HepG2 (cell line): ENCODE measurements at regions not wholly inside any gene's neighbourhood (a gene's known extent, or its start where the extent isn't known, plus 50 kb on each side); places are given as distances from the start of the nearest gene placed in this dataset.

ENCODE experiments used
- ATAC-seq: fragments of 200-7000 bp; cut with Tn5 transposase; 3 replicates; pipeline ENCODE4 v1.9.1; 2020; ENCODE audit warnings: mild to moderate bottlenecking, moderate library complexity
- BruUV-seq: library from RNA; stranded (reverse); fragments of 400-500 nt; replicated peaks from 2 replicates; lab custom pipeline; 2021; lab: Mats Ljungman, UMichigan
- CTCF ChIA-PET: fragments of 300-600 bp; formaldehyde crosslinking; extraction: SDS; loops from one replicate; lab custom pipeline; 2021; ENCODE audit warnings: low total read pairs, inconsistent platforms, low intra/inter-chr PET ratio; lab: Yijun Ruan, JAX
- POLR2A ChIA-PET: fragments of 350-600 bp; sonication (Branson Sonifier 250); formaldehyde crosslinking; loops from one replicate; lab custom pipeline; 2020; ENCODE audit warnings: antibody characterized with exemption, inconsistent platforms; lab: Yijun Ruan, JAX
- DNase-seq: peaks from one replicate; pipeline ENCODE4 v3.0.0-alpha.2; 2015; ENCODE audit warnings: low spot score
- FAIRE-seq: peaks from 3 replicates; lab custom pipeline; 2011; peaks lifted over from hg19 to GRCh38; lab: Jason Lieb, UNC
- H2AFZ ChIP-seq: one replicate; pipeline ENCODE4 v1.6.1; 2011; ENCODE audit warnings: low read length, inconsistent platforms
- H3K27ac ChIP-seq: fragments of 300-600 bp; 3 replicates; pipeline ENCODE4 v1.8.0; 2011; ENCODE audit warnings: mixed run types, mild to moderate bottlenecking, mixed read lengths, low read length, inconsistent platforms; ENCODE audit not compliant: insufficient read depth; ENCODE audit errors: extremely low read length
- H3K27me3 ChIP-seq, 2 experiments: fragments of 200-600 bp in 1 of 2; 2 replicates in 1 of 2; 3 replicates in 1 of 2; pipeline versions ENCODE4 v1.6.0 to v1.8.0; 2011; ENCODE audit warnings: low read length in 2 of 2, mild to moderate bottlenecking in 2 of 2, moderate library complexity in 2 of 2, inconsistent platforms in 1 of 2; ENCODE audit not compliant: insufficient read depth in 2 of 2, control insufficient read depth in 1 of 2
- H3K36me3 ChIP-seq, 2 experiments: fragments of 200-600 bp in 1 of 2; replicated peaks in 1 of 2; 2 replicates in 1 of 2; 3 replicates in 1 of 2; pipeline versions ENCODE4 v1.5.1 to v1.8.0; 2011; ENCODE audit warnings: low read length in 2 of 2, inconsistent platforms in 1 of 2; ENCODE audit not compliant: insufficient read depth in 2 of 2, control insufficient read depth in 1 of 2
- H3K4me1 ChIP-seq: 2 replicates; pipeline ENCODE4 v1.5.1; 2012; ENCODE audit warnings: low read length, inconsistent platforms; ENCODE audit not compliant: insufficient read depth
- H3K4me2 ChIP-seq: 2 replicates; pipeline ENCODE4 v1.6.0; 2011; ENCODE audit warnings: low read depth, low read length, inconsistent platforms
- H3K4me3 ChIP-seq, 3 experiments: fragments of 200-600 bp in 1 of 3; sonication (generic), shearing (Covaris generic) in 1 of 3; replicated peaks in 1 of 3; 2 replicates each; pipeline ENCODE4 v1.5.1; 2011 to 2016; ENCODE audit warnings: low read length in 3 of 3, inconsistent platforms in 2 of 3, low read depth in 2 of 3, mild to moderate bottlenecking in 2 of 3, control low read depth in 1 of 3, mixed read lengths in 1 of 3; ENCODE audit not compliant: insufficient read depth in 1 of 3
- H3K79me2 ChIP-seq: one replicate; pipeline ENCODE4 v1.6.1; 2011; ENCODE audit warnings: low read length, inconsistent platforms; ENCODE audit not compliant: insufficient read depth
- H3K9ac ChIP-seq: 2 replicates; pipeline ENCODE4 v1.6.0; 2011; ENCODE audit warnings: mild to moderate bottlenecking, low read depth, low read length, inconsistent platforms; ENCODE audit not compliant: insufficient read depth
- H3K9me3 ChIP-seq: 2 replicates; pipeline ENCODE4 v1.5.1; 2012; ENCODE audit warnings: mild to moderate bottlenecking, low read length
- H4K20me1 ChIP-seq: 2 replicates; pipeline ENCODE4 v1.6.0; 2011; ENCODE audit warnings: inconsistent platforms, mild to moderate bottlenecking, low read length, moderate library complexity; ENCODE audit not compliant: insufficient read depth
- HHEX ChIP-seq: IDR thresholded peaks from 2 replicates; pipeline ENCODE4 v1.6.1; 2016; ENCODE audit warnings: control low read depth
- IRX3 ChIP-seq: sonication (generic); formaldehyde crosslinking; IDR thresholded peaks from 2 replicates; pipeline ENCODE4 v1.8.1; 2023; ENCODE audit warnings: mild to moderate bottlenecking, low read depth, missing genetic modification reagents, borderline replicate concordance
- ISL2 ChIP-seq: sonication (generic); formaldehyde crosslinking; IDR thresholded peaks from 2 replicates; pipeline ENCODE4 v1.5.0; 2020; ENCODE audit warnings: missing genetic modification reagents
- KLF15 ChIP-seq: sonication (generic); formaldehyde crosslinking; IDR thresholded peaks from 2 replicates; pipeline ENCODE4 v1.8.1; 2023; ENCODE audit warnings: borderline replicate concordance, mild to moderate bottlenecking, inconsistent platforms, missing genetic modification reagents, mixed read lengths
- MEF2D ChIP-seq: sonication (generic); formaldehyde crosslinking; IDR thresholded peaks from 2 replicates; pipeline ENCODE4 v1.5.1; 2020; ENCODE audit warnings: mild to moderate bottlenecking, missing genetic modification reagents
- NKX3-1 ChIP-seq: sonication (generic); formaldehyde crosslinking; IDR thresholded peaks from 2 replicates; pipeline ENCODE4 v1.5.0; 2020; ENCODE audit warnings: missing genetic modification reagents
- SMAD9 ChIP-seq: sonication (generic); formaldehyde crosslinking; IDR thresholded peaks from 2 replicates; pipeline ENCODE4 v1.5.1; 2020; ENCODE audit warnings: mild to moderate bottlenecking, missing genetic modification reagents
- SP4 ChIP-seq: sonication (generic); formaldehyde crosslinking; IDR thresholded peaks from 2 replicates; pipeline ENCODE4 v1.8.1; 2023; ENCODE audit warnings: mild to moderate bottlenecking, missing genetic modification reagents
- SRSF9 ChIP-seq: fragments of 200-400 bp; formaldehyde crosslinking; IDR thresholded peaks from 2 replicates; pipeline ENCODE4 v1.6.1; 2018; ENCODE audit warnings: borderline replicate concordance, mild to moderate bottlenecking, low read depth, low read length; ENCODE audit not compliant: insufficient read depth, poor library complexity, severe bottlenecking
- SRY ChIP-seq: sonication (generic); formaldehyde crosslinking; IDR thresholded peaks from 2 replicates; pipeline ENCODE4 v1.8.0; 2022; ENCODE audit warnings: mild to moderate bottlenecking, missing genetic modification reagents
- TBX3 ChIP-seq: fragments of 450-650 bp; IDR thresholded peaks from 2 replicates; pipeline ENCODE4 v1.6.1; 2017; ENCODE audit warnings: antibody characterized with exemption, mild to moderate bottlenecking, inconsistent platforms, borderline replicate concordance
- ZNF232 ChIP-seq: sonication (generic); formaldehyde crosslinking; IDR thresholded peaks from 2 replicates; pipeline ENCODE4 v1.4.0; 2020; ENCODE audit warnings: missing genetic modification reagents, borderline replicate concordance
- ZNF251 ChIP-seq: sonication (generic); formaldehyde crosslinking; IDR thresholded peaks from 2 replicates; pipeline ENCODE4 v1.9.0; 2021; ENCODE audit warnings: mild to moderate bottlenecking, missing genetic modification reagents
- ZNF34 ChIP-seq: sonication (generic); formaldehyde crosslinking; IDR thresholded peaks from 2 replicates; pipeline ENCODE4 v1.4.0; 2020; ENCODE audit warnings: mild to moderate bottlenecking, missing genetic modification reagents, borderline replicate concordance
- ZNF501 ChIP-seq: sonication (generic); formaldehyde crosslinking; IDR thresholded peaks from 2 replicates; pipeline ENCODE4 v1.5.1; 2020; ENCODE audit warnings: mild to moderate bottlenecking, moderate library complexity, missing genetic modification reagents
- ZNF549 ChIP-seq: sonication (generic); formaldehyde crosslinking; IDR thresholded peaks from 2 replicates; pipeline ENCODE4 v1.5.0; 2020; ENCODE audit warnings: missing genetic modification reagents
- ZNF816 ChIP-seq: sonication (generic); formaldehyde crosslinking; IDR thresholded peaks from 2 replicates; pipeline ENCODE4 v1.8.0; 2022; ENCODE audit warnings: missing genetic modification reagents, mild to moderate bottlenecking, borderline replicate concordance
- WGBS: methylation state at CpG from one replicate; pipeline ENCODE4 v1.1.6; 2017; ENCODE audit warnings: low lambda C conversion rate; 5-methylcytosine and 5-hydroxymethylcytosine counted together
- in situ Hi-C: cut with HindIII; loops from 2 replicates; pipeline ENCODE4 v1.10.0; 2017; ENCODE audit warnings: low pct_unique_long_range_greater_than_20kb; ENCODE audit not compliant: extremely low pct_ligation_motif_present
- intact Hi-C: fragments of 100-400 bp; cut with micrococcal nuclease; formaldehyde crosslinking; loops from one replicate; pipeline ENCODE4 v1.10.0; 2022; ENCODE audit not compliant: unreplicated experiment

GRCh38 chr18:25639596-25639995 lies 287.6 kb upstream of the ZNF521 start:
- POLR2A ChIA-PET: no interaction called here
- Histone ChIP-seq H3K79me2 (no peaks in the 10 kb centered on the region), H4K20me1 (no peaks in the 10 kb centered on the region), H3K9me3 (no peaks in the 10 kb centered on the region), H3K36me3 (no peaks in the 10 kb centered on the region), H2AFZ (no peak overlapping the region), H3K9ac (no peak overlapping the region), H3K4me1 (no peaks in the 10 kb centered on the region), H3K27ac (no peak overlapping the region), H3K4me3 (no peak overlapping the region)
- no peak for ATAC-seq
- FAIRE-seq: no peak
- WGBS: 0% methylated on average over 2 of the region's 2 CpGs
- in situ Hi-C loops (no loop called here), intact Hi-C loops (no loop called here)
- no TSS peak for BruUV-seq
- no peak for DNase-seq
- TF ChIP-seq KLF15 (CRISPR knock-in tag) (no peak), ISL2 (CRISPR knock-in tag) (no peak), HHEX (CRISPR knock-in tag) (no peak), ZNF34 (CRISPR knock-in tag) (no peak), ZNF251 (CRISPR knock-in tag) (no peak), TBX3 (no peak), ZNF549 (no peak), SRY (CRISPR knock-in tag) (no peak), SP4 (no peak), NKX3-1 (no peak), SMAD9 (CRISPR knock-in tag) (no peak), SRSF9 (no peak), IRX3 (no peak), MEF2D (CRISPR knock-in tag) (no peak), ZNF232 (CRISPR knock-in tag) (no peak), ZNF816 (CRISPR knock-in tag) (no peak), ZNF501 (CRISPR knock-in tag) (no peak)
- TF ChIP-seq, all 625 proteins: peak for 0
- Histone ChIP-seq H3K4me2 (no peak overlapping the region), H3K27me3 (no peaks in the 10 kb centered on the region)
- CTCF ChIA-PET: no interaction called here
